ENCODE measurements at regions not wholly inside any gene's neighbourhood (a gene's known extent, or its start where the extent isn't known, plus 50 kb on each side); places are given as distances from the start of the nearest gene placed in this dataset.

- TF ChIP-seq, protein P1, sequence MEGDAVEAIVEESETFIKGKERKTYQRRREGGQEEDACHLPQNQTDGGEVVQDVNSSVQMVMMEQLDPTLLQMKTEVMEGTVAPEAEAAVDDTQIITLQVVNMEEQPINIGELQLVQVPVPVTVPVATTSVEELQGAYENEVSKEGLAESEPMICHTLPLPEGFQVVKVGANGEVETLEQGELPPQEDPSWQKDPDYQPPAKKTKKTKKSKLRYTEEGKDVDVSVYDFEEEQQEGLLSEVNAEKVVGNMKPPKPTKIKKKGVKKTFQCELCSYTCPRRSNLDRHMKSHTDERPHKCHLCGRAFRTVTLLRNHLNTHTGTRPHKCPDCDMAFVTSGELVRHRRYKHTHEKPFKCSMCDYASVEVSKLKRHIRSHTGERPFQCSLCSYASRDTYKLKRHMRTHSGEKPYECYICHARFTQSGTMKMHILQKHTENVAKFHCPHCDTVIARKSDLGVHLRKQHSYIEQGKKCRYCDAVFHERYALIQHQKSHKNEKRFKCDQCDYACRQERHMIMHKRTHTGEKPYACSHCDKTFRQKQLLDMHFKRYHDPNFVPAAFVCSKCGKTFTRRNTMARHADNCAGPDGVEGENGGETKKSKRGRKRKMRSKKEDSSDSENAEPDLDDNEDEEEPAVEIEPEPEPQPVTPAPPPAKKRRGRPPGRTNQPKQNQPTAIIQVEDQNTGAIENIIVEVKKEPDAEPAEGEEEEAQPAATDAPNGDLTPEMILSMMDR (IDR thresholded peaks at IDR 0.05) = no peak
- TF ChIP-seq POLR2A (IDR thresholded peaks at IDR 0.05) = no peak
These were observed 100.8 kb upstream of the TLE1 start for GRCh38 chr9:81790166-81790565.

Data from gastroesophageal sphincter (tissue), 3 donors.